ENCODE measurements at regions not wholly inside any gene's neighbourhood (a gene's known extent, or its start where the extent isn't known, plus 50 kb on each side); places are given as distances from the start of the nearest gene placed in this dataset.

- no peaks in the 10 kb centered on the region for H3K36me3 Mint-ChIP-seq (ENCODE audit: low read depth)
- no peak overlapping the region for H3K27ac Mint-ChIP-seq
- H3K4me3 Mint-ChIP-seq: peak overlapping the region; percentile 23
- peaks cover 12% of the 10 kb centered on the region for H3K27me3 Mint-ChIP-seq (ENCODE audit: low read depth, poor library complexity)
- no peaks in the 10 kb centered on the region for H3K9me3 Mint-ChIP-seq
- no peak for DNase-seq
- TF ChIP-seq CTCF (IDR thresholded peaks at IDR 0.05): no peak
- H3K4me1 Mint-ChIP-seq: peaks cover 55% of the 10 kb centered on the region
These were observed 328.5 kb upstream of the PLET1 start for GRCh38 chr11:112589155-112589554.

- H3K9me3 Mint-ChIP-seq: peaks cover 4% of the 10 kb centered on the region
- DNase-seq: no peak
- H3K27ac Mint-ChIP-seq: peak overlapping the region; percentile 25
These were observed 330.1 kb upstream of the PLET1 start for GRCh38 chr11:112590764-112591163.

GRCh38 chr11:112593440-112593839 lies 332.8 kb upstream of the PLET1 start:
- no peak overlapping the region for H3K27ac Mint-ChIP-seq
- TF ChIP-seq CTCF (IDR thresholded peaks at IDR 0.05): no peak
- H3K4me1 Mint-ChIP-seq: peaks cover 32% of the 10 kb centered on the region
- no peak for DNase-seq
- H3K9me3 Mint-ChIP-seq: peaks cover 4% of the 10 kb centered on the region
- H3K4me3 Mint-ChIP-seq: no peak overlapping the region
- H3K36me3 Mint-ChIP-seq (ENCODE audit: low read depth): no peaks in the 10 kb centered on the region
- peaks cover 15% of the 10 kb centered on the region for H3K27me3 Mint-ChIP-seq (ENCODE audit: low read depth, poor library complexity)

More at GRCh38 chr11:112590764-112591163, 330.1 kb upstream of the PLET1 start:
- Mint-ChIP-seq H3K27me3 (ENCODE audit: low read depth, poor library complexity) (peaks cover 15% of the 10 kb centered on the region), H3K4me1 (peaks cover 47% of the 10 kb centered on the region), H3K36me3 (ENCODE audit: low read depth) (no peaks in the 10 kb centered on the region), H3K4me3 (no peak overlapping the region)
- TF ChIP-seq CTCF (IDR thresholded peaks at IDR 0.05): no peak

- Mint-ChIP-seq H3K9me3 (peaks cover 4% of the 10 kb centered on the region), H3K4me1 (peaks cover 3% of the 10 kb centered on the region), H3K27ac (no peak overlapping the region), H3K36me3 (ENCODE audit: low read depth) (no peaks in the 10 kb centered on the region), H3K27me3 (ENCODE audit: low read depth, poor library complexity) (peaks cover 17% of the 10 kb centered on the region), H3K4me3 (no peak overlapping the region)
- DNase-seq: no peak
- TF ChIP-seq CTCF (IDR thresholded peaks at IDR 0.05): no peak
These were observed 335.7 kb upstream of the PLET1 start for GRCh38 chr11:112596324-112596723.

- no peaks in the 10 kb centered on the region for H3K4me1 Mint-ChIP-seq
- no peak for DNase-seq
These were observed 336.7 kb upstream of the PLET1 start for GRCh38 chr11:112597286-112597790.

More at GRCh38 chr11:112597286-112597790, 336.7 kb upstream of the PLET1 start:
- peaks cover 4% of the 10 kb centered on the region for H3K9me3 Mint-ChIP-seq
- no peak for TF ChIP-seq CTCF (IDR thresholded peaks at IDR 0.05)
- H3K27ac Mint-ChIP-seq: no peak overlapping the region
- H3K4me3 Mint-ChIP-seq: no peak overlapping the region
- H3K27me3 Mint-ChIP-seq (ENCODE audit: low read depth, poor library complexity): peaks cover 17% of the 10 kb centered on the region
- H3K36me3 Mint-ChIP-seq (ENCODE audit: low read depth): no peaks in the 10 kb centered on the region

Measured in nephron progenitor cell (in vitro differentiated cells).